Neural cell (in vitro differentiated cells): ENCODE measurements at regions not wholly inside any gene's neighbourhood (a gene's known extent, or its start where the extent isn't known, plus 50 kb on each side); places are given as distances from the start of the nearest gene placed in this dataset.
A peak's percentile ranks its signal among the peaks of the same experiment; 100 is the strongest.

Experiments used
- H2AFZ ChIP-seq: fragments of 200-600, 300-800 bp; sonication (generic), shearing (Covaris generic); 2 replicates; pipeline ENCODE4 v1.6.0; 2014; ENCODE audit warnings: low read depth, mild to moderate bottlenecking, antibody characterized with exemption, low read length, moderate library complexity
- H3F3A ChIP-seq: fragments of 200-600 bp; shearing (Covaris generic); 2 replicates; pipeline ENCODE4 v1.6.1; 2016; ENCODE audit warnings: mild to moderate bottlenecking, moderate library complexity, mixed read lengths, antibody characterized with exemption, low read length; ENCODE audit not compliant: insufficient read depth, poor library complexity, severe bottlenecking
- H3K27ac ChIP-seq: fragments of 200-600, 300-800 bp; sonication (generic), shearing (Covaris generic); 2 replicates; pipeline ENCODE4 v1.5.1; 2014; ENCODE audit warnings: mild to moderate bottlenecking, low read length, moderate library complexity
- H3K27me3 ChIP-seq: fragments of 300-800, 200-600 bp; sonication (generic), shearing (Covaris generic); 2 replicates; pipeline ENCODE4 v1.6.0; 2014; ENCODE audit warnings: mild to moderate bottlenecking, low read depth, low read length, moderate library complexity; ENCODE audit not compliant: insufficient read depth
- H3K36me3 ChIP-seq: fragments of 300-800, 200-600 bp; sonication (generic), shearing (Covaris generic); 2 replicates; pipeline ENCODE4 v1.5.1; 2014; ENCODE audit warnings: mild to moderate bottlenecking, antibody characterized with exemption, low read length, moderate library complexity; ENCODE audit not compliant: insufficient read depth
- H3K4me2 ChIP-seq: fragments of 300-800, 200-600 bp; sonication (generic), shearing (Covaris generic); 2 replicates; pipeline ENCODE4 v1.6.0; 2014; ENCODE audit warnings: mild to moderate bottlenecking, low read length
- H3K4me3 ChIP-seq: fragments of 300-800, 200-600 bp; sonication (generic), shearing (Covaris generic); 2 replicates; pipeline ENCODE4 v1.5.1; 2014; ENCODE audit warnings: mild to moderate bottlenecking, low read length, moderate library complexity
- H3K79me2 ChIP-seq: fragments of 200-600 bp; shearing (Covaris generic); replicated peaks from 2 replicates; pipeline ENCODE4 v1.6.0; 2014; ENCODE audit warnings: mild to moderate bottlenecking, low read length, moderate library complexity; ENCODE audit not compliant: insufficient read depth
- H3K9ac ChIP-seq: fragments of 300-800, 200-600 bp; sonication (generic), shearing (Covaris generic); 2 replicates; pipeline ENCODE4 v1.6.1; 2016; ENCODE audit warnings: mild to moderate bottlenecking, low read length, mixed read lengths
- H3K9me2 ChIP-seq: fragments of 200-600 bp; shearing (Covaris generic); 2 replicates; pipeline ENCODE4 v1.6.1; 2016; ENCODE audit warnings: mild to moderate bottlenecking, low read length, mixed read lengths; ENCODE audit not compliant: insufficient read depth
- H3K9me3 ChIP-seq: fragments of 200-600, 300-800 bp; sonication (generic), shearing (Covaris generic); 2 replicates; pipeline ENCODE4 v1.6.1; 2016; ENCODE audit warnings: mild to moderate bottlenecking, mixed run types, low read length, moderate library complexity, mixed read lengths
- H4K20me1 ChIP-seq: fragments of 200-600 bp; shearing (Covaris generic); 2 replicates; pipeline ENCODE4 v1.6.1; 2016; ENCODE audit warnings: mild to moderate bottlenecking, mixed run types; ENCODE audit not compliant: insufficient read depth
- EP300 ChIP-seq: fragments of 450-650 bp; conservative IDR thresholded peaks from 2 replicates; pipeline ENCODE4 v1.6.1; 2014; ENCODE audit warnings: antibody characterized with exemption, mild to moderate bottlenecking, moderate library complexity; ENCODE audit not compliant: poor library complexity, severe bottlenecking
- EZH2 ChIP-seq: fragments of 200-600, 300-800 bp; shearing (Covaris generic), sonication (generic); IDR thresholded peaks from 2 replicates; pipeline ENCODE4 v1.6.1; 2014; ENCODE audit warnings: antibody characterized with exemption, low read length, borderline replicate concordance, mild to moderate bottlenecking; ENCODE audit not compliant: insufficient read depth, poor library complexity, severe bottlenecking
- MXI1 ChIP-seq: fragments of 450-650 bp; conservative IDR thresholded peaks from 2 replicates; pipeline ENCODE4 v1.6.1; 2014; ENCODE audit warnings: antibody characterized with exemption, mild to moderate bottlenecking; ENCODE audit not compliant: poor library complexity, severe bottlenecking
- POLR2AphosphoS5 ChIP-seq: IDR thresholded peaks from 2 replicates; pipeline ENCODE4 v1.6.1; 2012
- RAD21 ChIP-seq: fragments of 450-650 bp; conservative IDR thresholded peaks from 2 replicates; pipeline ENCODE4 v1.6.1; 2014; ENCODE audit warnings: antibody characterized with exemption, mild to moderate bottlenecking, moderate library complexity
- SMC3 ChIP-seq: fragments of 450-650 bp; conservative IDR thresholded peaks from 2 replicates; pipeline ENCODE4 v1.6.1; 2014; ENCODE audit warnings: antibody characterized with exemption, mild to moderate bottlenecking, moderate library complexity; ENCODE audit not compliant: poor library complexity
- TAF1 ChIP-seq: IDR thresholded peaks from 2 replicates; pipeline ENCODE4 v1.6.1; 2012; ENCODE audit warnings: low read depth
- TF ChIP-seq, protein P1 (sequence below): fragments of 450-650 bp; IDR thresholded peaks from 2 replicates; pipeline ENCODE4 v1.5.1; 2014; ENCODE audit warnings: antibody characterized with exemption, mild to moderate bottlenecking, moderate library complexity; ENCODE audit not compliant: poor library complexity, severe bottlenecking
- TF ChIP-seq, protein P2 (sequence below): IDR thresholded peaks from 2 replicates; pipeline ENCODE4 v1.6.1; 2012; ENCODE audit warnings: borderline replicate concordance

- Histone ChIP-seq H3K9me3 (no peaks in the 10 kb centered on the region), H3K4me2 (no peak overlapping the region), H3K27ac (no peak overlapping the region), H3K36me3 (no peaks in the 10 kb centered on the region), H3K9ac (no peak overlapping the region), H4K20me1 (no peaks in the 10 kb centered on the region), H3F3A (no peaks in the 10 kb centered on the region), H2AFZ (no peak overlapping the region), H3K79me2 (no peaks in the 10 kb centered on the region), H3K9me2 (no peaks in the 10 kb centered on the region), H3K27me3 (no peaks in the 10 kb centered on the region), H3K4me3 (no peak overlapping the region)
- TF ChIP-seq TAF1 (no peak), MXI1 (no peak), SMC3 (no peak), POLR2AphosphoS5 (peak; percentile 27), EP300 (peak; percentile 59), EZH2 (no peak), RAD21 (no peak)
- TF ChIP-seq, protein P1, sequence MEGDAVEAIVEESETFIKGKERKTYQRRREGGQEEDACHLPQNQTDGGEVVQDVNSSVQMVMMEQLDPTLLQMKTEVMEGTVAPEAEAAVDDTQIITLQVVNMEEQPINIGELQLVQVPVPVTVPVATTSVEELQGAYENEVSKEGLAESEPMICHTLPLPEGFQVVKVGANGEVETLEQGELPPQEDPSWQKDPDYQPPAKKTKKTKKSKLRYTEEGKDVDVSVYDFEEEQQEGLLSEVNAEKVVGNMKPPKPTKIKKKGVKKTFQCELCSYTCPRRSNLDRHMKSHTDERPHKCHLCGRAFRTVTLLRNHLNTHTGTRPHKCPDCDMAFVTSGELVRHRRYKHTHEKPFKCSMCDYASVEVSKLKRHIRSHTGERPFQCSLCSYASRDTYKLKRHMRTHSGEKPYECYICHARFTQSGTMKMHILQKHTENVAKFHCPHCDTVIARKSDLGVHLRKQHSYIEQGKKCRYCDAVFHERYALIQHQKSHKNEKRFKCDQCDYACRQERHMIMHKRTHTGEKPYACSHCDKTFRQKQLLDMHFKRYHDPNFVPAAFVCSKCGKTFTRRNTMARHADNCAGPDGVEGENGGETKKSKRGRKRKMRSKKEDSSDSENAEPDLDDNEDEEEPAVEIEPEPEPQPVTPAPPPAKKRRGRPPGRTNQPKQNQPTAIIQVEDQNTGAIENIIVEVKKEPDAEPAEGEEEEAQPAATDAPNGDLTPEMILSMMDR = no peak
- TF ChIP-seq, protein P2, sequence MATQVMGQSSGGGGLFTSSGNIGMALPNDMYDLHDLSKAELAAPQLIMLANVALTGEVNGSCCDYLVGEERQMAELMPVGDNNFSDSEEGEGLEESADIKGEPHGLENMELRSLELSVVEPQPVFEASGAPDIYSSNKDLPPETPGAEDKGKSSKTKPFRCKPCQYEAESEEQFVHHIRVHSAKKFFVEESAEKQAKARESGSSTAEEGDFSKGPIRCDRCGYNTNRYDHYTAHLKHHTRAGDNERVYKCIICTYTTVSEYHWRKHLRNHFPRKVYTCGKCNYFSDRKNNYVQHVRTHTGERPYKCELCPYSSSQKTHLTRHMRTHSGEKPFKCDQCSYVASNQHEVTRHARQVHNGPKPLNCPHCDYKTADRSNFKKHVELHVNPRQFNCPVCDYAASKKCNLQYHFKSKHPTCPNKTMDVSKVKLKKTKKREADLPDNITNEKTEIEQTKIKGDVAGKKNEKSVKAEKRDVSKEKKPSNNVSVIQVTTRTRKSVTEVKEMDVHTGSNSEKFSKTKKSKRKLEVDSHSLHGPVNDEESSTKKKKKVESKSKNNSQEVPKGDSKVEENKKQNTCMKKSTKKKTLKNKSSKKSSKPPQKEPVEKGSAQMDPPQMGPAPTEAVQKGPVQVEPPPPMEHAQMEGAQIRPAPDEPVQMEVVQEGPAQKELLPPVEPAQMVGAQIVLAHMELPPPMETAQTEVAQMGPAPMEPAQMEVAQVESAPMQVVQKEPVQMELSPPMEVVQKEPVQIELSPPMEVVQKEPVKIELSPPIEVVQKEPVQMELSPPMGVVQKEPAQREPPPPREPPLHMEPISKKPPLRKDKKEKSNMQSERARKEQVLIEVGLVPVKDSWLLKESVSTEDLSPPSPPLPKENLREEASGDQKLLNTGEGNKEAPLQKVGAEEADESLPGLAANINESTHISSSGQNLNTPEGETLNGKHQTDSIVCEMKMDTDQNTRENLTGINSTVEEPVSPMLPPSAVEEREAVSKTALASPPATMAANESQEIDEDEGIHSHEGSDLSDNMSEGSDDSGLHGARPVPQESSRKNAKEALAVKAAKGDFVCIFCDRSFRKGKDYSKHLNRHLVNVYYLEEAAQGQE = peak; percentile 90
Observed at GRCh38 chr2:192347542-192347941, 152.8 kb upstream of the TMEFF2 start.

DNA sequence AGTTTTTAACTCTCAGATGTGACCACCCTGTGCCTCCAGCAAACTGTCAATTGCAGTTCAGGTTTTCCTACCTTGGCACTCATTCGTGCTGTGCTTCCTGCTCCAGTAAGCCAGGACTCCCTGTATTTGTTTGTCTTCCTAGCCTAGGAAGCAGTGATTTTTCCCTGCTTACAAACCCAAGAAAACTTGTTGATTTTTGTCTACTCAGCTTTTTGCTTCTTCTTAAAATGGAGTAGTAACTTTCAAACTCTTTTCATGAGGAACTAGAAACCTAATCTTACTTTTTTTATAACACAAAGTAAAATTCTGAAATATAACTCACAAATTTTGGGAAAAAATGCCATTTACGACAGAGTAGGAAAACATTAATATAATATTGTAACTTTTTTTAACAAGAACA lies 150.6 kb upstream of the TMEFF2 start:
- Histone ChIP-seq H3F3A (no peaks in the 10 kb centered on the region), H3K9ac (no peak overlapping the region), H3K27ac (no peak overlapping the region), H4K20me1 (no peaks in the 10 kb centered on the region), H2AFZ (no peak overlapping the region), H3K79me2 (no peaks in the 10 kb centered on the region), H3K4me3 (no peak overlapping the region), H3K9me2 (no peaks in the 10 kb centered on the region), H3K27me3 (no peaks in the 10 kb centered on the region), H3K36me3 (no peaks in the 10 kb centered on the region), H3K4me2 (no peak overlapping the region), H3K9me3 (no peaks in the 10 kb centered on the region)
- TF ChIP-seq RAD21 (no peak), SMC3 (no peak), POLR2AphosphoS5 (no peak), EZH2 (no peak), TAF1 (no peak), MXI1 (no peak), EP300 (no peak)
- TF ChIP-seq, protein P2 = no peak
- TF ChIP-seq, protein P1 = no peak
